ENCODE measurements at regions not wholly inside any gene's neighbourhood (a gene's known extent, or its start where the extent isn't known, plus 50 kb on each side); places are given as distances from the start of the nearest gene placed in this dataset.

- TF ChIP-seq CTCF (optimal IDR thresholded peaks at IDR 0.05 in 1 of 3, IDR thresholded peaks at IDR 0.05 in 1 of 3, conservative IDR thresholded peaks at IDR 0.05 in 1 of 3; ENCODE audit: extremely low read depth in 1 of 3, insufficient read depth in 2 of 3, low read length in 3 of 3) (no peak), EZH2 (IDR thresholded peaks at IDR 0.05; ENCODE audit: low read length) (no peak)
These were observed 395.9 kb upstream of the HS3ST1 start for GRCh38 chr4:11824566-11824965.

Data from keratinocyte (primary cell).